K562 (cell line): ENCODE measurements at regions not wholly inside any gene's neighbourhood (a gene's known extent, or its start where the extent isn't known, plus 50 kb on each side); places are given as distances from the start of the nearest gene placed in this dataset.

Experiments used
- ATAC-seq: fragments of 200-7000 bp; cut with Tn5 transposase; 3 replicates; pipeline ENCODE4 v1.9.1; 2020; ENCODE audit warnings: moderate library complexity
- BruUV-seq: library from RNA; stranded (reverse); fragments of 400-500 nt; replicated peaks from 2 replicates; lab custom pipeline; 2021; lab: Mats Ljungman, UMichigan
- CTCF ChIA-PET: fragments of 300-600 bp; formaldehyde crosslinking; extraction: SDS; loops from one replicate; lab custom pipeline; 2021; ENCODE audit warnings: low intra/inter-chr PET ratio; lab: Yijun Ruan, JAX
- POLR2A ChIA-PET: fragments of 300-600, 350-650 bp; sonication (Branson Sonifier 250); formaldehyde crosslinking; extraction: SDS; loops from one replicate; lab custom pipeline; 2021; ENCODE audit warnings: antibody characterized with exemption, inconsistent platforms; lab: Yijun Ruan, JAX
- DNase-seq, 4 experiments: peaks; one replicate each; pipeline versions ENCODE4 v3.0.0 to v3.0.0-alpha.2; 2011 to 2018; ENCODE audit warnings: low spot score in 3 of 4, mixed read lengths in 3 of 4; ENCODE audit errors: extremely low read depth in 1 of 4
- FAIRE-seq: peaks from 2 replicates; lab custom pipeline; 2011; peaks lifted over from hg19 to GRCh38; lab: Jason Lieb, UNC
- H2AFZ ChIP-seq: 2 replicates; pipeline ENCODE4 v1.6.0; 2011; ENCODE audit warnings: low read depth, low read length, control low read depth, inconsistent platforms
- H3K27ac ChIP-seq: fragments of 200-600 bp; 3 replicates; pipeline ENCODE4 v1.8.0; 2011; ENCODE audit warnings: low read depth, mild to moderate bottlenecking, control low read depth, inconsistent platforms, low read length, moderate library complexity, mixed read lengths; ENCODE audit errors: extremely low read depth
- H3K27me3 ChIP-seq, 2 experiments: fragments of 300-600 bp in 1 of 2; 2 replicates in 1 of 2; 3 replicates in 1 of 2; pipeline versions ENCODE4 v1.6.0 to v1.8.0; 2011; ENCODE audit warnings: inconsistent platforms in 2 of 2, low read length in 2 of 2, mild to moderate bottlenecking in 1 of 2, mixed read lengths in 1 of 2, moderate library complexity in 1 of 2; ENCODE audit not compliant: control insufficient read depth in 2 of 2, insufficient read depth in 2 of 2
- H3K36me3 ChIP-seq: fragments of 300-600 bp; 3 replicates; pipeline ENCODE4 v1.8.0; 2011; ENCODE audit warnings: mild to moderate bottlenecking, low read length, inconsistent platforms; ENCODE audit not compliant: control insufficient read depth, insufficient read depth
- H3K4me1 ChIP-seq, 2 experiments: fragments of 200-600 bp in 1 of 2; replicated peaks in 1 of 2; 2 replicates in 1 of 2; 3 replicates in 1 of 2; pipeline versions ENCODE4 v1.5.1 to v1.8.0; 2011; ENCODE audit warnings: inconsistent platforms in 2 of 2, low read length in 2 of 2, mild to moderate bottlenecking in 1 of 2, mixed read lengths in 1 of 2, moderate library complexity in 1 of 2; ENCODE audit not compliant: control insufficient read depth in 2 of 2, insufficient read depth in 2 of 2
- H3K4me2 ChIP-seq: 2 replicates; pipeline ENCODE4 v1.6.1; 2011; ENCODE audit warnings: low read length, control low read depth, inconsistent platforms, mixed read lengths; ENCODE audit not compliant: insufficient read depth
- H3K4me3 ChIP-seq: fragments of 200-600 bp; sonication (generic), shearing (Covaris generic); 2 replicates; pipeline ENCODE4 v1.5.1; 2016; ENCODE audit warnings: control low read depth, inconsistent platforms
- H3K79me2 ChIP-seq: fragments of 200-600 bp; 3 replicates; pipeline ENCODE4 v1.8.0; 2011; ENCODE audit warnings: low read length, inconsistent platforms; ENCODE audit not compliant: control insufficient read depth, insufficient read depth
- H3K9ac ChIP-seq, 2 experiments: 2 replicates each; pipeline versions ENCODE4 v1.6.0 to v1.6.1; 2011; ENCODE audit warnings: low read depth in 2 of 2, low read length in 2 of 2, control low read depth in 1 of 2, inconsistent platforms in 1 of 2, mild to moderate bottlenecking in 1 of 2, mixed read lengths in 1 of 2; ENCODE audit not compliant: insufficient read depth in 1 of 2
- H3K9me1 ChIP-seq: one replicate; pipeline ENCODE4 v1.6.0; 2011; ENCODE audit warnings: inconsistent platforms, mild to moderate bottlenecking, low read length, moderate library complexity; ENCODE audit not compliant: control insufficient read depth, insufficient read depth
- H3K9me3 ChIP-seq: replicated peaks from 2 replicates; pipeline ENCODE4 v1.5.1; 2011; ENCODE audit warnings: low read depth, low read length, inconsistent platforms; ENCODE audit not compliant: control insufficient read depth, insufficient read depth
- H4K20me1 ChIP-seq: replicated peaks from 2 replicates; pipeline ENCODE4 v1.6.1; 2011; ENCODE audit warnings: low read length, inconsistent platforms, mixed read lengths; ENCODE audit not compliant: control insufficient read depth, insufficient read depth
- ELF4 ChIP-seq: fragments of 450-650 bp; formaldehyde crosslinking; IDR thresholded peaks from 2 replicates; pipeline ENCODE4 v1.4.0; 2022; ENCODE audit warnings: missing genetic modification characterization
- HMGN3 ChIP-seq: IDR thresholded peaks from 2 replicates; pipeline ENCODE4 v1.6.1; 2011; ENCODE audit warnings: borderline replicate concordance, low read depth, mild to moderate bottlenecking, mixed read lengths, low read length; ENCODE audit not compliant: insufficient read length; ENCODE audit errors: extremely low read depth
- SMAD4 ChIP-seq: fragments of 250-450 bp; sonication (Bioruptor Pico); conservative IDR thresholded peaks from 2 replicates; pipeline ENCODE4 v1.8.0; 2021; ENCODE audit warnings: inconsistent platforms, mild to moderate bottlenecking, moderate library complexity
- SMC3 ChIP-seq: conservative IDR thresholded peaks from 2 replicates; pipeline ENCODE4 v1.6.1; 2011; ENCODE audit warnings: low read depth, low read length, improper control_type of control experiment; ENCODE audit not compliant: insufficient read depth
- TEAD4 ChIP-seq, 2 experiments: sonication (generic) in 1 of 2; formaldehyde crosslinking in 1 of 2; IDR thresholded peaks; 2 replicates each; pipeline versions ENCODE4 v1.6.1 to v1.8.0; 2012 to 2022; ENCODE audit warnings: borderline replicate concordance in 1 of 2, inconsistent platforms in 1 of 2, low read length in 1 of 2, mild to moderate bottlenecking in 1 of 2, missing genetic modification reagents in 1 of 2
- TFAM ChIP-seq: fragments of 250-450 bp; sonication (Bioruptor Pico); conservative IDR thresholded peaks from 2 replicates; pipeline ENCODE4 v1.5.0; 2021; ENCODE audit warnings: mild to moderate bottlenecking, moderate library complexity
- WGBS: fragments of 100-300 bp; shearing (Covaris generic); methylation state at CpG from one replicate; pipeline ENCODE4 v1.1.6; 2016; ENCODE audit warnings: low coverage, mixed read lengths; ENCODE audit not compliant: insufficient coverage; ENCODE audit errors: missing lambda C conversion rate; 5-methylcytosine and 5-hydroxymethylcytosine counted together
- in situ Hi-C: fragments of 300-500 bp; cut with MboI; formaldehyde crosslinking; loops from 4 replicates; pipeline ENCODE4 v1.15.0; 2018; ENCODE audit warnings: inconsistent platforms, mixed read lengths
- intact Hi-C: fragments of 100-400 bp; cut with micrococcal nuclease; formaldehyde crosslinking; loops from 2 replicates; pipeline ENCODE4 v1.14.2; 2022
- TF ChIP-seq, protein P1 (sequence below): IDR thresholded peaks from 2 replicates; pipeline ENCODE4 v1.6.1; 2012; ENCODE audit warnings: low read depth, low read length, improper control_type of control experiment, borderline replicate concordance
- TF ChIP-seq, protein P2 (sequence below): fragments of 250-450 bp; sonication (Bioruptor Pico); IDR thresholded peaks from 2 replicates; pipeline ENCODE4 v1.8.0; 2022; ENCODE audit warnings: inconsistent platforms

DNA sequence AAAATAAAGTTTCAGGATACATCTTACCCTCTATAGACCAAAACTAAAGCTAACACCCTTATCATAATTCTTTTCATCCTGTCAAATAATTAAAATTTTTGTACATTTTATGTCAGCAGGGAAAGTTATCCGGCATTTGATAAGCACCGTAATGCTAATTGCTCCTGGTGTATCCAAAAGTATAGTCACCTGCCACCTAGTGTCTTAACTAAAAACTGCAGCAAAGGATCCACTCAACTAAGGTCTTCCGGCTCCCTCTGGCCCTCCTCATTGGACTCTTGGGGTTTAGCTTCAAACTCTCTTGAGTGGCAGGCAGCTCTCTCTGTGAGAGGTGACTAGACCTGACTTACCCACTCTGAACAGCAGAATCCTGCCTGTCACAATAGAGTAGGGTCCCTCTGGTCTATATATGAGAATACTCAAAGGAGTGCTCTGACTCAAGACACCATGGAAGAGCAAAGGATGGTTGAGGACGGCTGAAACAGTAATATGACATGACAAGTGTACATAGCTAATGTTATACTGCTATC, 60.4 kb upstream of the CAST start:
- H3K36me3 ChIP-seq = no peaks in the 10 kb centered on the region
- H2AFZ ChIP-seq = no peak overlapping the region
- in situ Hi-C loops = loop anchor here (5.0 to 10.0 kb wide), 3 partner anchors 257 to 744 kb away; no protein-coding TSS in a partner anchor
- no peak overlapping the region for H3K4me3 ChIP-seq
- ATAC-seq (peak; percentile 89), FAIRE-seq (peak; percentile 92), DNase-seq (peak; percentile 60 to 75 (median 66))
- no peaks in the 10 kb centered on the region; a peak in 1 of 5 replicates for H3K27me3 ChIP-seq
- CTCF ChIA-PET = interaction anchor here (0.7 to 1.4 kb wide), 3 partner anchors 256 to 743 kb away, joined by 3 to 5 read pairs (median 4); no protein-coding TSS in a partner anchor
- H3K4me2 ChIP-seq = no peak overlapping the region
- no peaks in the 10 kb centered on the region for H4K20me1 ChIP-seq
- no TSS peak for BruUV-seq
- no peaks in the 10 kb centered on the region for H3K9me1 ChIP-seq
- intact Hi-C loops = loop anchor here (1.0 kb wide), 1 partner anchor 257 kb away; no protein-coding TSS in a partner anchor
- POLR2A ChIA-PET = interaction anchor here (0.7 to 1.2 kb wide), 2 partner anchors 12 to 36 kb away, joined by 3 to 4 read pairs; no protein-coding TSS in a partner anchor
- H3K4me1 ChIP-seq = no peaks in the 10 kb centered on the region
- H3K9me3 ChIP-seq = no peaks in the 10 kb centered on the region
- H3K79me2 ChIP-seq = no peaks in the 10 kb centered on the region
- no peak overlapping the region for H3K9ac ChIP-seq
- H3K27ac ChIP-seq = no peak overlapping the region
- 3% methylated on average over 4 of the region's 4 CpGs for WGBS
- TF ChIP-seq SMAD4 = no peak
- TF ChIP-seq, protein P1, sequence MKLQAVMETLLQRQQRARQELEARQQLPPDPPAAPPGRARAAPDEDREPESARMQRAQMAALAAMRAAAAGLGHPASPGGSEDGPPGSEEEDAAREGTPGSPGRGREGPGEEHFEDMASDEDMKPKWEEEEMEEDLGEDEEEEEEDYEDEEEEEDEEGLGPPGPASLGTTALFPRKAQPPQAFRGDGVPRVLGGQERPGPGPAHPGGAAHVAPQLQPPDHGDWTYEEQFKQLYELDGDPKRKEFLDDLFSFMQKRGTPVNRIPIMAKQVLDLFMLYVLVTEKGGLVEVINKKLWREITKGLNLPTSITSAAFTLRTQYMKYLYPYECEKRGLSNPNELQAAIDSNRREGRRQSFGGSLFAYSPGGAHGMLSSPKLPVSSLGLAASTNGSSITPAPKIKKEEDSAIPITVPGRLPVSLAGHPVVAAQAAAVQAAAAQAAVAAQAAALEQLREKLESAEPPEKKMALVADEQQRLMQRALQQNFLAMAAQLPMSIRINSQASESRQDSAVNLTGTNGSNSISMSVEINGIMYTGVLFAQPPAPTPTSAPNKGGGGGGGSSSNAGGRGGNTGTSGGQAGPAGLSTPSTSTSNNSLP = peak; percentile 27; the same call in 1 of the 2 replicates
- peak; percentile 49; the same call in 1 of the 2 replicates for TF ChIP-seq SMC3
- no peak for TF ChIP-seq HMGN3
- TF ChIP-seq TFAM (CRISPR knock-in tag) = no peak
- TF ChIP-seq, protein P2, sequence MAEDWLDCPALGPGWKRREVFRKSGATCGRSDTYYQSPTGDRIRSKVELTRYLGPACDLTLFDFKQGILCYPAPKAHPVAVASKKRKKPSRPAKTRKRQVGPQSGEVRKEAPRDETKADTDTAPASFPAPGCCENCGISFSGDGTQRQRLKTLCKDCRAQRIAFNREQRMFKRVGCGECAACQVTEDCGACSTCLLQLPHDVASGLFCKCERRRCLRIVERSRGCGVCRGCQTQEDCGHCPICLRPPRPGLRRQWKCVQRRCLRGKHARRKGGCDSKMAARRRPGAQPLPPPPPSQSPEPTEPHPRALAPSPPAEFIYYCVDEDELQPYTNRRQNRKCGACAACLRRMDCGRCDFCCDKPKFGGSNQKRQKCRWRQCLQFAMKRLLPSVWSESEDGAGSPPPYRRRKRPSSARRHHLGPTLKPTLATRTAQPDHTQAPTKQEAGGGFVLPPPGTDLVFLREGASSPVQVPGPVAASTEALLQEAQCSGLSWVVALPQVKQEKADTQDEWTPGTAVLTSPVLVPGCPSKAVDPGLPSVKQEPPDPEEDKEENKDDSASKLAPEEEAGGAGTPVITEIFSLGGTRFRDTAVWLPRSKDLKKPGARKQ = no peak
- TF ChIP-seq ELF4 = no peak
- TF ChIP-seq TEAD4 (IDR thresholded peaks at IDR 0.05; ENCODE audit: low read length) = no peak
- no peak for TF ChIP-seq TEAD4 (CRISPR knock-in tag; IDR thresholded peaks at IDR 0.05; ENCODE audit: borderline replicate concordance)
